ENCODE measurements at regions not wholly inside any gene's neighbourhood (a gene's known extent, or its start where the extent isn't known, plus 50 kb on each side); places are given as distances from the start of the nearest gene placed in this dataset.

- TF ChIP-seq CTCF (IDR thresholded peaks at IDR 0.05) = no peak
- H3K9me3 ChIP-seq = no peaks in the 10 kb centered on the region
- DNase-seq (ENCODE audit: low spot score) = no peak
- no peaks in the 10 kb centered on the region for H3K27me3 ChIP-seq
- no peak overlapping the region for H3K27ac ChIP-seq
- peaks cover 0 to 10% of the 10 kb centered on the region in 2 donors for H3K4me1 ChIP-seq
- H3K36me3 ChIP-seq = no peaks in the 10 kb centered on the region
- H3K4me3 ChIP-seq = no peak overlapping the region
These were observed 211.7 kb upstream of the KLF6 start for GRCh38 chr10:3996697-3997096.

DNA sequence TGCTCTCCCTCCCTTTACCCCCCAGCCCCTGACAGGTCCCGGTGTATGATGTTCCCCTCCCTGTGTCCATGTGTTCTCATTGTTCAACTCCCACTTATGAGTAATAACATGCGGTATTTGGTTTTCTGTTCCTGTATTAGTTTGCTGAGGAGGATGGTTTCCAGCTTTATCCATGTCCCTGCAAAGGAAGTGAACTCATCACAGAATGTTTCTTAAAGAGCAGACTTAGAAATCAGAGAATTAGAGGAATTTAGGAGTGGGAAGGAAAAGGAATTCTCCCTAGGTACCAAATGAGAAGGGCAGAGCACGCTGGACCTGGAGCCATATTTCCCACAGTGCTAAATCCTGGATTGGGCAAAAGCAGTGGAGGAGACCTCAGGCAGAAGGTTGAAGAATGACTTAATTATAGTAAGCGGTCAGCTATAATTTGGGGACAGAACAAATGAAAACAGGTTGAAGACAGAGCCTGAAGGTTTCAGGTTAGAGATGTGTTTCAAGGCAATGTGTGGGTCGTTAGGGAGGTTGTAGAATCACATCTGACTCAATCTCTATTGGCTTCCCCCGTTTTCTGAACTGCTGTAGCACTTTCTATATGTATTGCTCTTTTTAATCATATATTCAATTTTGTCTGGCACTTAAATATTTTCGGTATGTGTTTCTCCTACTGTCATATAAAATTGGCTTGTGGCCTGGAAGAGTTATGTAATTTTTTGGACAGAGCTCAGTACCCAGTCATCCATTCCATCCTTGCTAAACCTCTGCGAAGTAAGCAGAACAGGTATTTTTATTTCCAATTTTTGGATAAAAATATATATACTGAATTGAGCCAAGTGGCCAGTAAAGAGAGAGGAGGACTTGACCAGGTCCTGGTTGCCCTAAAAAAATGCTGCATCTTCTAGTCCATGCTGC is 210.5 kb upstream of the KLF6 start:
- DNase-seq (ENCODE audit: low spot score) = no peak
- Histone ChIP-seq H3K4me3 (no peak overlapping the region), H3K9me3 (no peaks in the 10 kb centered on the region), H3K27me3 (no peaks in the 10 kb centered on the region), H3K36me3 (no peaks in the 10 kb centered on the region), H3K4me1 (peaks cover 0 to 10% of the 10 kb centered on the region in 2 donors), H3K27ac (no peak overlapping the region)
- TF ChIP-seq CTCF (IDR thresholded peaks at IDR 0.05) = no peak

DNA sequence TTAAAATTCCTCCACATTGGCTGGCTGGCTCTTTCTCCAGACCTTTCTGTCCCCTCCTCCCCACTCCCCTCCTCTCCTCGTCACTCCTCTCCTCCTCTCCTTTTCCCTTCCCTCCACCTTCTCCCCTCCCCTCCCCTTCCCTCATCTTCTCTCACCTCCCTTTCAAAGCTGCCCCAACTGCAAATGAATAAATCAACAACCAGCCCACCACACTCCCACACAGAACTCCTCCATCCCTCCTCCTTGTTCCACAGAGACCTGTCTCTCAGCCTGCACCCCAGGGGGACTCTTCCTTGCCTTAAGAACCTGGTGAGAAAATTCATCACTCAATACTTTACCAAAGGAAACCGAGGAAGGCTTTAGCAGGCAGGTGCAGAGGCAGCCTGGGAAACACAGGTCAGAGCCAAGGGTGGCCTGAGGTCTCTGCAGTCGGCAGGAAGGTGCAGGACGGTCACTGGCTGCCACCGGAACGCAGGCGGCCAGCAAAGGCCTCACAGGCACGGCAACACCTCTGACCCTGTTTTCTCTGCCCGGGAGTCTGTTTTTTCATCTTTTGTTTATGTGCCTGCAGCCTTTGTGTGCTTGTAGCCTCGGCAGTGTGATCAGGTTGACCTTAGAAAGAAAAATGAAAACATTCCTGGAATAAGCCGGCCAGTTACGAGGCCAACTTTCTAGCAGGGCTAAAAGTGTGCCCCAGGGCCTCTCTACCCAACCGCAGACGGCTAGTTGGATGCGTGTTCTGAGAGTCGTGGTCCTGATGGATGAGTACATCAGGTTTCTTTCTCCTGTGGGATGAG is 207.6 kb upstream of the KLF6 start:
- Histone ChIP-seq H3K4me3 (no peak overlapping the region), H3K4me1 (peaks cover 0 to 14% of the 10 kb centered on the region in 2 donors), H3K27me3 (no peaks in the 10 kb centered on the region), H3K27ac (no peak overlapping the region), H3K9me3 (no peaks in the 10 kb centered on the region), H3K36me3 (no peaks in the 10 kb centered on the region)
- TF ChIP-seq CTCF (IDR thresholded peaks at IDR 0.05) = no peak
- DNase-seq (ENCODE audit: low spot score) = no peak

DNA sequence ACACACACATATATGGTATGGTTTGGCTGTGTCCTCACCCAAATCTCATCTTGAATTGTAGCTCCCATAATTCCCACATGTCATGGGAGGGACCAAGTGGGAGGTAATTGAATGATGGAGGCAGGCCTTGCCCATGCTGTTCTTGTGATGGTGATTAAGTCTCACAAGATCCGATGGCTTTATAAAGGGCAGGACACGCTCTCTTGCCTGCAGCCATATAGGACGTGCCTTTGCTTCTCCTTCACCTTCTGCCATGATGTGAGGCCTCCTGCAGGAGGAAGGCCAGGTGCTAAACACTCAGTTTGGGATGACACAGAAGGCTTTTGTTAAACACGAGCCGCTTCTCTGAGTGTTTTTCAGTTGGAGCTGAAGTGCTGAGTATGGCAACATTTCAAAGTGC is 205.3 kb upstream of the KLF6 start:
- TF ChIP-seq CTCF (IDR thresholded peaks at IDR 0.05) = no peak
- no peaks in the 10 kb centered on the region for H3K9me3 ChIP-seq
- no peak for DNase-seq (ENCODE audit: low spot score)
- H3K4me1 ChIP-seq = peaks cover 0 to 13% of the 10 kb centered on the region in 2 donors
- no peaks in the 10 kb centered on the region for H3K27me3 ChIP-seq
- no peak overlapping the region for H3K4me3 ChIP-seq
- no peak overlapping the region for H3K27ac ChIP-seq
- no peaks in the 10 kb centered on the region for H3K36me3 ChIP-seq

- peak overlapping the region in 1 of 2 donors; percentile 5 for H3K27ac ChIP-seq
- TF ChIP-seq CTCF (IDR thresholded peaks at IDR 0.05) = no peak
- H3K9me3 ChIP-seq = peaks cover 0 to 10% of the 10 kb centered on the region in 2 donors
- H3K4me3 ChIP-seq = no peak overlapping the region
- H3K27me3 ChIP-seq = no peaks in the 10 kb centered on the region
- H3K36me3 ChIP-seq = no peaks in the 10 kb centered on the region
- no peak for DNase-seq (ENCODE audit: low spot score)
- peaks cover 0 to 11% of the 10 kb centered on the region in 2 donors for H3K4me1 ChIP-seq
These were observed 202.3 kb upstream of the KLF6 start for GRCh38 chr10:3987143-3987974.

All from right atrium auricular region (tissue), 2 donors.